ENCODE measurements at regions not wholly inside any gene's neighbourhood (a gene's known extent, or its start where the extent isn't known, plus 50 kb on each side); places are given as distances from the start of the nearest gene placed in this dataset.
A peak's percentile ranks its signal among the peaks of the same experiment; 100 is the strongest.
"Not testable (repeated sequence)": the region's sequence is repeated elsewhere in the genome, so short reads cannot be mapped to it uniquely, and the experiment has no call there.

DNA sequence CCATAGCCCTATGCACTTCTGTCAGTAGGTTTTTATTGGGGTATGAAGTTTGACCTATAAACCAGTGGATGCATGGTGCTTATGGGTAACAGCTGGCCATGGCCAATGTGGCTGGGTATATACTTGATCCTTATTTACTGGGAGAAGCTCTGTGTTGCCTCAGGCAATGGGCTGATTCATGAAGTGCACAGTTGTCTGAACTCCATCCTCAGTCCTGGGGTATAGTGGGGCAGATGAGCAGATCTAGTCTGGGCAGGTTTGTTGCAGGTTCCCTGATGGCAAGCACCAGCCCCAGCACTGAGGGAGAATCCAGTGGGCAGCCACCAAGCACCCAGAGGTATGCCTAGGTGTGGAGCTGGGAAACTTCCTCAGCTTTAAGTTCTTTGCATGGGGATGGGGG is 274.4 kb downstream of the TDRD3 start:
- intact Hi-C loops (cut with DNase I): no loop called here
- no peak for DNase-seq

GRCh38 chr13:60663788-60664187 is 266.8 kb downstream of the TDRD3 start:
- DNase-seq: no peak
- intact Hi-C loops (cut with DNase I): no loop called here

- intact Hi-C loops (cut with DNase I): no loop called here
- no peak for DNase-seq
Observed at GRCh38 chr13:60662595-60662994, 265.6 kb downstream of the TDRD3 start.

GRCh38 chr13:60661521-60661920 is 264.5 kb downstream of the TDRD3 start:
- intact Hi-C loops (cut with DNase I): no loop called here
- no peak for DNase-seq

DNA sequence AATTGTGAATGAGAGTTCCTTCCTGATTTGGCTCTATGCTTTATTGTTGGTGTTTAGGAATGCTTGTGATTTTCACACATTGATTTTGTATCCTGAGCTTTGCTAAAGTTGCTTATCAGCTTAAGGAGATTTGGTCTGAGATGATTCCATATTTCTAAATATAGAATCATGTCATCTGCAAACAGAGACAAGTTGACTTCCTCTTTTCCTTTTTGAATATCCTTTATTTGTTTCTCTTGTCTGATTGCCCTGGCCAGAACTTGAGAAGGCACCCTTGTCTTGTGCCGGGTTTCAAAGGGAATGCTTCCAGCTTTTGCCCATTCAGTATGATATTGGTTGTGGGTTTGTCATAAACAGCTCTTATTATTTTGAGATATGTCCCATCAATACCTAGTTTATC is 260.6 kb downstream of the TDRD3 start:
- not testable (repeated sequence) for DNase-seq

GRCh38 chr13:60655256-60655655 is 258.2 kb downstream of the TDRD3 start:
- intact Hi-C loops (cut with DNase I): no loop called here
- DNase-seq: no peak

More for the DNA sequence above, 260.6 kb downstream of the TDRD3 start:
- intact Hi-C loops (cut with DNase I): not testable (repeated sequence)

- intact Hi-C loops (cut with DNase I): no loop called here
- DNase-seq: peak in 36 of 42 donors; percentile 11 to 75 (median 48)
Observed at GRCh38 chr13:60654415-60654814, 257.4 kb downstream of the TDRD3 start.

GRCh38 chr13:60647547-60647946 is 250.5 kb downstream of the TDRD3 start:
- no peak for DNase-seq
- intact Hi-C loops (cut with DNase I): no loop called here

- DNase-seq: no peak
- intact Hi-C loops (cut with DNase I): no loop called here
Observed at GRCh38 chr13:60646620-60647019, 249.6 kb downstream of the TDRD3 start.

GRCh38 chr13:60645676-60646075 is 248.7 kb downstream of the TDRD3 start:
- DNase-seq: no peak
- intact Hi-C loops (cut with DNase I): no loop called here

- no peak for DNase-seq
- intact Hi-C loops (cut with DNase I): no loop called here
Observed at GRCh38 chr13:60642552-60642951, 245.5 kb downstream of the TDRD3 start.

- DNase-seq: no peak
- intact Hi-C loops (cut with DNase I): no loop called here
Observed at GRCh38 chr13:60629158-60629557, 232.1 kb downstream of the TDRD3 start.

GRCh38 chr13:60627071-60627686 is 230.2 kb downstream of the TDRD3 start:
- intact Hi-C loops (cut with DNase I): no loop called here
- peak in 40 of 42 donors; percentile 5 to 70 (median 40) for DNase-seq

Data from head of caudate nucleus (tissue), 42 donors.